SK-N-SH (cell line): ENCODE measurements at regions not wholly inside any gene's neighbourhood (a gene's known extent, or its start where the extent isn't known, plus 50 kb on each side); places are given as distances from the start of the nearest gene placed in this dataset.

Experiments
- CHD2 ChIP-seq: fragments of 150-350 bp; IDR thresholded peaks from 2 replicates; pipeline ENCODE4 v1.6.1; 2018; ENCODE audit warnings: low read length; ENCODE audit not compliant: partially characterized antibody
- CTCF ChIP-seq: fragments of 200-600 bp; sonication (generic); IDR thresholded peaks from 2 replicates; pipeline ENCODE4 v1.6.1; 2017; ENCODE audit warnings: antibody characterized with exemption, mild to moderate bottlenecking, moderate library complexity
- EP300 ChIP-seq, 2 experiments: IDR thresholded peaks; 2 replicates each; pipeline versions ENCODE4 v1.4.0 to v1.6.1; 2012; ENCODE audit warnings: borderline replicate concordance in 1 of 2, low read depth in 1 of 2, low read length in 1 of 2
- EZH2phosphoT487 ChIP-seq: fragments of 200-600 bp; sonication (generic); IDR thresholded peaks from 2 replicates; pipeline ENCODE4 v1.6.1; 2017; ENCODE audit warnings: low read depth, mixed run types, mild to moderate bottlenecking, antibody characterized with exemption, moderate library complexity, borderline replicate concordance
- GATA2 ChIP-seq: sonication (generic); formaldehyde crosslinking; IDR thresholded peaks from 2 replicates; pipeline ENCODE4 v1.5.0; 2020; ENCODE audit warnings: mild to moderate bottlenecking, missing genetic modification reagents
- JUND ChIP-seq: IDR thresholded peaks from 2 replicates; pipeline ENCODE4 v1.4.0; 2012
- MEF2A ChIP-seq: IDR thresholded peaks from 2 replicates; pipeline ENCODE4 v1.4.0; 2012; ENCODE audit warnings: low read depth, borderline replicate concordance
- NFIC ChIP-seq: IDR thresholded peaks from 2 replicates; pipeline ENCODE4 v1.4.0; 2012; ENCODE audit warnings: borderline replicate concordance
- POLR2AphosphoS5 ChIP-seq: IDR thresholded peaks from 2 replicates; pipeline ENCODE4 v1.6.1; 2012; ENCODE audit warnings: low read depth, low read length
- RAD21 ChIP-seq: IDR thresholded peaks from 2 replicates; pipeline ENCODE4 v1.6.1; 2012; ENCODE audit warnings: mild to moderate bottlenecking, low read length
- USF2 ChIP-seq: fragments of 150-350 bp; IDR thresholded peaks from 2 replicates; pipeline ENCODE4 v1.6.1; 2017; ENCODE audit warnings: antibody characterized with exemption, low read length, low read depth, borderline replicate concordance
- TF ChIP-seq, protein P1 (sequence below): IDR thresholded peaks from 2 replicates; pipeline ENCODE4; 2012
- TF ChIP-seq, protein P2 (sequence below): IDR thresholded peaks from 2 replicates; pipeline ENCODE4 v1.6.1; 2012; ENCODE audit warnings: mild to moderate bottlenecking, low read depth, low read length, moderate library complexity
- TF ChIP-seq, protein P3 (sequence below): IDR thresholded peaks from 2 replicates; pipeline ENCODE4 v1.4.0; 2012; ENCODE audit warnings: low read depth

DNA sequence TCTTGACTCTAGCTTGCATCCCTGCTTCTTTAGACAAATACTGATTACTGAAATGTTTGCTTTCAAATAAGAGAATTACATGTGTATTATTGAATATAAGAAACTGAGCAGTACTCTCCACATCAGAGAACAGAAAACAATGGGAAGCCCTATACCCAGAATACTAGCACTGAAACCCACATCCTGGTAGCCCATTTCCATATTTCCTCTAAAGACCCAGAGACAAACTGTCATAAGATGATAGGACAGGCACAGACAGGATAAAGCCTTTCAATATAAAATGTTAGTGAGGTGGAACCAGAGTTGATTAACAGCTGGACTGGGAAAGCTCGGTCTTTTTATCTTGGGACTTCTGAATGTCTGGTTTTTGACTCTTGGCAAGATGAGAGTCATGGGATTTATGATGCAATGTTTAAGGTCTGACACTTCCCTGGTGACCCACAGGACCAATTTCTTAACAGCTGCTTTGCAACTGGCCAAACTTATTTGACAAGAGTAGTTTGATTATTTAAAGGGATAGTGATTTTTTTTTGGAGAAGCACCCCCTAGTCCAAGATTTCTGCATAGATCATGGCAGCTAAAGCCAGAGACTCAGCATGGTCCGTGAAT is 166.9 kb upstream of the ATXN7L3B start:
- TF ChIP-seq, protein P1, sequence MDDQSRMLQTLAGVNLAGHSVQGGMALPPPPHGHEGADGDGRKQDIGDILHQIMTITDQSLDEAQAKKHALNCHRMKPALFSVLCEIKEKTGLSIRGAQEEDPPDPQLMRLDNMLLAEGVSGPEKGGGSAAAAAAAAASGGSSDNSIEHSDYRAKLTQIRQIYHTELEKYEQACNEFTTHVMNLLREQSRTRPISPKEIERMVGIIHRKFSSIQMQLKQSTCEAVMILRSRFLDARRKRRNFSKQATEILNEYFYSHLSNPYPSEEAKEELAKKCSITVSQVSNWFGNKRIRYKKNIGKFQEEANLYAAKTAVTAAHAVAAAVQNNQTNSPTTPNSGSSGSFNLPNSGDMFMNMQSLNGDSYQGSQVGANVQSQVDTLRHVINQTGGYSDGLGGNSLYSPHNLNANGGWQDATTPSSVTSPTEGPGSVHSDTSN = no peak
- TF ChIP-seq, protein P2, sequence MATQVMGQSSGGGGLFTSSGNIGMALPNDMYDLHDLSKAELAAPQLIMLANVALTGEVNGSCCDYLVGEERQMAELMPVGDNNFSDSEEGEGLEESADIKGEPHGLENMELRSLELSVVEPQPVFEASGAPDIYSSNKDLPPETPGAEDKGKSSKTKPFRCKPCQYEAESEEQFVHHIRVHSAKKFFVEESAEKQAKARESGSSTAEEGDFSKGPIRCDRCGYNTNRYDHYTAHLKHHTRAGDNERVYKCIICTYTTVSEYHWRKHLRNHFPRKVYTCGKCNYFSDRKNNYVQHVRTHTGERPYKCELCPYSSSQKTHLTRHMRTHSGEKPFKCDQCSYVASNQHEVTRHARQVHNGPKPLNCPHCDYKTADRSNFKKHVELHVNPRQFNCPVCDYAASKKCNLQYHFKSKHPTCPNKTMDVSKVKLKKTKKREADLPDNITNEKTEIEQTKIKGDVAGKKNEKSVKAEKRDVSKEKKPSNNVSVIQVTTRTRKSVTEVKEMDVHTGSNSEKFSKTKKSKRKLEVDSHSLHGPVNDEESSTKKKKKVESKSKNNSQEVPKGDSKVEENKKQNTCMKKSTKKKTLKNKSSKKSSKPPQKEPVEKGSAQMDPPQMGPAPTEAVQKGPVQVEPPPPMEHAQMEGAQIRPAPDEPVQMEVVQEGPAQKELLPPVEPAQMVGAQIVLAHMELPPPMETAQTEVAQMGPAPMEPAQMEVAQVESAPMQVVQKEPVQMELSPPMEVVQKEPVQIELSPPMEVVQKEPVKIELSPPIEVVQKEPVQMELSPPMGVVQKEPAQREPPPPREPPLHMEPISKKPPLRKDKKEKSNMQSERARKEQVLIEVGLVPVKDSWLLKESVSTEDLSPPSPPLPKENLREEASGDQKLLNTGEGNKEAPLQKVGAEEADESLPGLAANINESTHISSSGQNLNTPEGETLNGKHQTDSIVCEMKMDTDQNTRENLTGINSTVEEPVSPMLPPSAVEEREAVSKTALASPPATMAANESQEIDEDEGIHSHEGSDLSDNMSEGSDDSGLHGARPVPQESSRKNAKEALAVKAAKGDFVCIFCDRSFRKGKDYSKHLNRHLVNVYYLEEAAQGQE = no peak
- TF ChIP-seq NFIC = no peak
- TF ChIP-seq USF2 = no peak
- no peak for TF ChIP-seq MEF2A
- no peak for TF ChIP-seq CTCF
- TF ChIP-seq RAD21 = no peak
- no peak for TF ChIP-seq EZH2phosphoT487
- no peak for TF ChIP-seq CHD2
- no peak for TF ChIP-seq JUND
- TF ChIP-seq POLR2AphosphoS5 = no peak
- TF ChIP-seq, protein P3, sequence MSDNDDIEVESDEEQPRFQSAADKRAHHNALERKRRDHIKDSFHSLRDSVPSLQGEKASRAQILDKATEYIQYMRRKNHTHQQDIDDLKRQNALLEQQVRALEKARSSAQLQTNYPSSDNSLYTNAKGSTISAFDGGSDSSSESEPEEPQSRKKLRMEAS = no peak
- no peak for TF ChIP-seq GATA2 (CRISPR knock-in tag)
- no peak for TF ChIP-seq EP300 (IDR thresholded peaks at IDR 0.05; ENCODE audit: borderline replicate concordance in 1 of 2, low read depth in 1 of 2, low read length in 1 of 2)
